GM12865 (cell line): ENCODE measurements at regions not wholly inside any gene's neighbourhood (a gene's known extent, or its start where the extent isn't known, plus 50 kb on each side); places are given as distances from the start of the nearest gene placed in this dataset.

Experiments used
- DNase-seq: peaks from one replicate; pipeline ENCODE4 v3.0.0; 2010; ENCODE audit warnings: low read depth
- H3K4me3 ChIP-seq: 2 replicates; pipeline ENCODE4 v1.5.1; 2011; ENCODE audit warnings: mild to moderate bottlenecking, low read depth, low read length, control low read depth
- CTCF ChIP-seq: IDR thresholded peaks from 2 replicates; pipeline ENCODE4 v1.5.1; 2011; ENCODE audit warnings: low read length, control low read depth, low read depth, inconsistent platforms; ENCODE audit not compliant: insufficient read depth; ENCODE audit errors: missing control alignments

GRCh38 chr1:219293410-219293809, 119.7 kb downstream of the LYPLAL1 start:
- TF ChIP-seq CTCF: no peak
- DNase-seq: no peak
- no peak overlapping the region for H3K4me3 ChIP-seq

GRCh38 chr1:219292999-219293398, 119.3 kb downstream of the LYPLAL1 start:
- no peak overlapping the region for H3K4me3 ChIP-seq
- DNase-seq: no peak
- TF ChIP-seq CTCF: no peak

GRCh38 chr1:219292341-219292740, 118.7 kb downstream of the LYPLAL1 start:
- peak; percentile 15 for DNase-seq
- no peak overlapping the region for H3K4me3 ChIP-seq
- TF ChIP-seq CTCF: no peak

- no peak overlapping the region for H3K4me3 ChIP-seq
- DNase-seq: no peak
- no peak for TF ChIP-seq CTCF
These were observed 115.5 kb downstream of the LYPLAL1 start for GRCh38 chr1:219289171-219289570.

GRCh38 chr1:219283541-219283940, 109.9 kb downstream of the LYPLAL1 start:
- H3K4me3 ChIP-seq: no peak overlapping the region
- DNase-seq: no peak
- TF ChIP-seq CTCF: no peak

GRCh38 chr1:219281831-219282230, 108.2 kb downstream of the LYPLAL1 start:
- no peak overlapping the region for H3K4me3 ChIP-seq
- no peak for TF ChIP-seq CTCF
- no peak for DNase-seq

GRCh38 chr1:219279017-219279770, 105.5 kb downstream of the LYPLAL1 start:
- DNase-seq: no peak
- no peak for TF ChIP-seq CTCF
- no peak overlapping the region for H3K4me3 ChIP-seq
